Thymus (tissue), 11 donors: ENCODE measurements at regions not wholly inside any gene's neighbourhood (a gene's known extent, or its start where the extent isn't known, plus 50 kb on each side); places are given as distances from the start of the nearest gene placed in this dataset.

Experiments
- DNase-seq, 9 donors: peaks; one replicate each; pipeline ENCODE4 v3.0.0-alpha.2; 2013; ENCODE audit warnings: low spot score in 9 of 9, low read depth in 6 of 9, missing footprints in 1 of 9
- H3K27ac ChIP-seq, 2 donors: one replicate each; pipeline ENCODE4 v1.5.1; 2013; ENCODE audit warnings: control low read depth in 1 of 2, low read depth in 1 of 2, low read length in 1 of 2, mild to moderate bottlenecking in 1 of 2, moderate library complexity in 1 of 2
- H3K27me3 ChIP-seq, 2 donors: one replicate each; pipeline ENCODE4 v1.5.1; 2013; ENCODE audit warnings: low read length in 1 of 2; ENCODE audit not compliant: control insufficient read depth in 2 of 2, insufficient read depth in 1 of 2
- H3K36me3 ChIP-seq, 2 donors: one replicate each; pipeline ENCODE4 v1.5.1; 2013; ENCODE audit warnings: low read length in 1 of 2, mild to moderate bottlenecking in 1 of 2, moderate library complexity in 1 of 2; ENCODE audit not compliant: control insufficient read depth in 2 of 2, insufficient read depth in 2 of 2
- H3K4me1 ChIP-seq, 2 donors: one replicate each; pipeline ENCODE4 v1.5.1; 2013; ENCODE audit warnings: low read length in 2 of 2; ENCODE audit not compliant: control insufficient read depth in 2 of 2, insufficient read depth in 2 of 2
- H3K4me3 ChIP-seq, 2 donors: one replicate each; pipeline ENCODE4 v1.5.1; 2013; ENCODE audit warnings: low read length in 2 of 2, control low read depth in 1 of 2, mild to moderate bottlenecking in 1 of 2
- H3K9me3 ChIP-seq, 2 donors: one replicate each; pipeline ENCODE4 v1.5.1; 2013; ENCODE audit warnings: low read length in 1 of 2, mild to moderate bottlenecking in 1 of 2; ENCODE audit not compliant: control insufficient read depth in 2 of 2, insufficient read depth in 1 of 2
- WGBS: extraction: QIAGEN DNeasy Blood & Tissue Kit; methylation state at CpG from one replicate; pipeline ENCODE4 v1.1.7; 2013; 5-methylcytosine and 5-hydroxymethylcytosine counted together
- donor health status: healthy.

DNA sequence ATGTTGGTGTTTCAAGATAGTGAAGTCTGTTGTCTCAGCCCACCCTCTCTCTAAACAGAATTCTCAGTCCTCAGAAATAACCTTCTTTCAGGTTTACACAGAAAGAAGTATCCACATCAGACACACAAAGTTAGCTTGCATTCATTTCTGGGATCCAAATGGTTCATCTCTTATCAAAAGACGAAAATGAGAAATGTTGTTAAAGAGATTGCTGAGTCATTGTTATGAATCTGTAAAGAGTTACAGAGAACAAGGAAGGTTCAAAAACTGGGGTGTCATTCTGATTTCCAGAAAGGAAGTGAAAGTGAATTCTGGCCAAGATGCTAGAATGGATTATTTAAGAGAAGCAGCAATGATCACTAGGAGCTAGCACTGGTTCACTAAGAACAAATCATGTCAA lies 90.5 kb upstream of the ATXN1 start:
- Histone ChIP-seq H3K4me1 (peaks cover 0 to 9% of the 10 kb centered on the region in 2 donors), H3K27me3 (no peaks in the 10 kb centered on the region), H3K27ac (no peak overlapping the region), H3K36me3 (no peaks in the 10 kb centered on the region), H3K4me3 (no peak overlapping the region), H3K9me3 (no peaks in the 10 kb centered on the region)
- DNase-seq = no peak
- 18% methylated on average over 1 of the region's 1 CpG for WGBS

DNA sequence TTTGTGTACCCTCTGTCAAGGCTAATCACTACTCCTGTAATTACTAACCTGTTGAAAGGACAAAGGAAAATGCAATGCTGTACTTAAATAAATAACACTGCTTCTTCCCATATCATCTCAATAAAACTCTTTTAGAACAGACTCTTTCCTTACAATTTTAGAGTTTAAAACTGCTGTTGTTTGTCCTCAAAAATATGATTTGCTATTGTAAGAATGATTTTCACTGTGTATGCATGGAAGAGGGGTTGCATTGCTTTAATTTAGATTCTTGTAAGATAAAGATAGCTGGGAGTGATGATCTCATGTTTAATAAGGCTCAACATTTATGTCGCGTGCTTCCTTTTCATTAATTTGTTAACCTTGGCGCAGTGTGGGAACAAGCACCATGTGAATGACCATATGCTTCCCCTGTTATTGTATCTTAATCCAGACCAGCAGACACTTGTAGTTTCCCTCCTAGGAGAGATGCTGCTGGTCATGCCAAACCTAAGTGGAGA lies 89.8 kb upstream of the ATXN1 start:
- Histone ChIP-seq H3K27ac (no peak overlapping the region), H3K9me3 (no peaks in the 10 kb centered on the region), H3K4me1 (peaks cover 0 to 9% of the 10 kb centered on the region in 2 donors), H3K36me3 (no peaks in the 10 kb centered on the region), H3K27me3 (no peaks in the 10 kb centered on the region), H3K4me3 (no peak overlapping the region)
- 97% methylated on average over 3 of the region's 3 CpGs for WGBS
- no peak for DNase-seq

DNA sequence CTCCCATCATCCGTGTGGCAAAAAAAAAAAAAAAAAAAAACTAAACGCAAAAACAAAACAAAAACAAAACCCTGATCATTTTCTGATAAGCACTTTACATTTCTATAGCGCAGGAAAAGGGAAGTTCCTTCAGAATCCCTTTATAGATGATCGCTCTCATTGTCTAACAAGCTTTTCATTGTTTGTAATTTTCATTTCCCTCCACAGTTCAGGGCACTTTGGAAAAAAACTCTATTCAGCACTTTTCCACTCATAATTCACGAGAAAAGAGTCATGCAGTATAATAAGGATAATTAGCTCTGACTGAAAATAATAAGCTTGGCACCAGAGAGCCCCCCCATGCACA lies 89.4 kb upstream of the ATXN1 start:
- Histone ChIP-seq H3K36me3 (no peaks in the 10 kb centered on the region), H3K27me3 (no peaks in the 10 kb centered on the region), H3K4me1 (peaks cover 0 to 9% of the 10 kb centered on the region in 2 donors), H3K27ac (no peak overlapping the region), H3K4me3 (no peak overlapping the region), H3K9me3 (no peaks in the 10 kb centered on the region)
- no peak for DNase-seq
- WGBS = 57% methylated on average over 5 of the region's 5 CpGs

DNA sequence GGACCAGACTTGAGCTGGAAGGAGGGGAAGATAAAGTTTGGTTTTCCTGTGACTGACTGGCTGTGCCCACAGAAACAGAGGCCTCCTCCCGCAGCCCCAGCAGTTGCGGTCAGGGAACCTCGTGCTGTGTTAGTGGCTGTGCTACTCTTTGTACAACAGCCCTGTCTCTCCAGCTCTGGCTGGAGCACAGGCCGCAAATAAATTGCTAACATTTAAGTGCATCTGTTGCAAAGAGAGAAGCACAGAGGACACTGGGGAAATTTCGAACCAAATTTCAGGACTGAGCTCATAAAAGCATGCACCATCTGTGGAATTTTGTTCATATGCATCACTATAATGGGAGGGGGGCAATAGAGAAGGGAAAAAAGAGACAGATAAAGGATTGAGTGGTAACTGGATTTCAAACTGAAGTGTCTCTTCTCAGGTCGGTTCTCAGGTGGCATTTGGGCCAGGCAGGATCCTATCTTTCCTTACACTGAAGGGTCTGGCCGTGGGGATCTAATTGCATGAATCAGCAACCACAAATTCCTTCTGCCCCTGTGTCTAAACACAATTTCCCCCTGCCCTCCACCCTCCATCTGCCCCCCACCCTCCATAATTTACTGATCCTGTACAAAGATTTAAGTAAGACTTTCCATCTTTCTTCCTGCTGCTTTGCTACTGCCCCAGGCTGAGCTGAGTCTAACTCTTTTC lies 88.9 kb upstream of the ATXN1 start:
- H3K9me3 ChIP-seq = no peaks in the 10 kb centered on the region
- no peak for DNase-seq
- H3K27me3 ChIP-seq = no peaks in the 10 kb centered on the region
- peaks cover 0 to 9% of the 10 kb centered on the region in 2 donors for H3K4me1 ChIP-seq
- H3K27ac ChIP-seq = no peak overlapping the region
- no peaks in the 10 kb centered on the region for H3K36me3 ChIP-seq
- WGBS = 35% methylated on average over 7 of the region's 7 CpGs
- H3K4me3 ChIP-seq = no peak overlapping the region

DNA sequence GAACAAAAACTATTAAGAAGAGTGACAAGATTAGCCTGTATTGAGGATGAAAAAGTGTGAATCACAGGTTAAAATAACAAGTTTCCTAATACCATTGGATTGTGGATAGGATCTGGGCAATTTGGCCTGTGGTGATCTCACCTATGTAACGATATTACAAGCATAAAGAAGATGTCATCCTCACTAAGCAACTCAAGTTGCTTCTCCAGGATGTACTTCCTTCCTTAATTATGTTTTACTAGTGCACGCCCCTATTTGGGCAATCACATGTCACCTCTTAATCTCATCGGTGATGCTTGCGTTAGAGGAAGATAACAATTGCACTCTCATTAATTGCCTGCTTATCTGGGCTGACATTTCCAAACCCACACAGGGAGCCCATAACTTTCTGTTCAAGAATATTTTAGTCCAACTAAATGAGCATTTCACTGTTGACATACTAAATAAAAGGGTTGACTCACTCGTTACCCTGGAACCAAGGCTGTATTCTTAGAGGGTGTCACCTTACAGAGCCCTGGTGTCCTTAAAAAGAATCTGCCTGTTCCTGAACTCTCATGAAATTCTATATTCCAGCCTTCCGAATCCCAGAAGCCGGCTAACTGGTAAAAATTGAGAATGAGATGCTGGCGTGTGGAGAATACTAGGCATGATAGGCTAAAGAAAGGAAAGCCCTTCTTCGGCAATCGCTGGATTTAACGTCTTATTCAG lies 88.2 kb upstream of the ATXN1 start:
- Histone ChIP-seq H3K4me3 (no peak overlapping the region), H3K27me3 (no peaks in the 10 kb centered on the region), H3K4me1 (peaks cover 0 to 9% of the 10 kb centered on the region in 2 donors), H3K27ac (no peak overlapping the region), H3K36me3 (no peaks in the 10 kb centered on the region), H3K9me3 (no peaks in the 10 kb centered on the region)
- no peak for DNase-seq
- WGBS = 67% methylated on average over 11 of the region's 11 CpGs

DNA sequence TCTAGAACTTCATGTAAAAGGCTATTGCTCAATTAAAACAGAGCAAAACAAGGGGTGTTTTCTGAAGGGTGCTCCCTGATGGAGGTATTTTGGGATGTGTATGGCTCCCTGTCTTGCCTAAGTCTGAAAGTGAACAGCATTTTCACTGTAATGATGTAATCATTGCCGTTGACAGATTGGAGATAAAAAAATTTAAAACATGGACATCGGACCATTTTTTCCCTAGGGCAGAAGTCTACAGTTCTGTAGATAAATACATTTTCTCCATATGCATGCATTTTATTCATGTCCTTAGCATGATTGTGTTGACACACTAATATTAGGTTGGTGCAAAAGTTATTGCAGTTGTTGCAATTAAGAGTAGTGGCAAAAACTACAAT lies 85.1 kb upstream of the ATXN1 start:
- no peak overlapping the region for H3K4me3 ChIP-seq

DNA sequence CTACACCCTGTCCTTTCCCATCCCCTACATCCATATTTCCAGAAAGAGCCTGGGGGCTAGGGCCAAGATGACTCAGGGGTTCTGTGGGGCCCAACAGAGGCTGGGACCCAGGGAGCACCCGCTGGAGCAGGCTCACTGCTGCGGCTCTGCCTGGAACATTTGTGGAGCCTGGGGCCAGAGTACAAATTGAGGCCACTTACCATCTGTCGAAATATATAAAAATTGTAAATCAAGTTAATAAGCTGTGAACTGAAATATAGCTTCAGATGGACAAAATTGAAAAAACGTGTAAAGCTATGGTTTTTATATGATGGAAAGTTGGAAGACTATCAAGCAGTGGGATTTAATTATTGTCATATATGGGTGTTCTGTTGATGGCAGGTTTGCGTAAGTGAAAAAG lies 82.9 kb upstream of the ATXN1 start:
- Histone ChIP-seq H3K27me3 (no peaks in the 10 kb centered on the region), H3K4me3 (no peak overlapping the region), H3K4me1 (no peaks in the 10 kb centered on the region), H3K9me3 (peaks cover 0 to 2% of the 10 kb centered on the region in 2 donors), H3K27ac (no peak overlapping the region), H3K36me3 (no peaks in the 10 kb centered on the region)
- DNase-seq = no peak
- WGBS = 89% methylated on average over 5 of the region's 5 CpGs

More for the DNA sequence above, 85.1 kb upstream of the ATXN1 start:
- H3K27ac ChIP-seq = no peak overlapping the region
- DNase-seq = no peak
- no peaks in the 10 kb centered on the region for H3K27me3 ChIP-seq
- peaks cover 0 to 9% of the 10 kb centered on the region in 2 donors for H3K4me1 ChIP-seq
- no peaks in the 10 kb centered on the region for H3K36me3 ChIP-seq
- H3K9me3 ChIP-seq = peaks cover 0 to 2% of the 10 kb centered on the region in 2 donors
- 99% methylated on average over 2 of the region's 2 CpGs for WGBS

DNA sequence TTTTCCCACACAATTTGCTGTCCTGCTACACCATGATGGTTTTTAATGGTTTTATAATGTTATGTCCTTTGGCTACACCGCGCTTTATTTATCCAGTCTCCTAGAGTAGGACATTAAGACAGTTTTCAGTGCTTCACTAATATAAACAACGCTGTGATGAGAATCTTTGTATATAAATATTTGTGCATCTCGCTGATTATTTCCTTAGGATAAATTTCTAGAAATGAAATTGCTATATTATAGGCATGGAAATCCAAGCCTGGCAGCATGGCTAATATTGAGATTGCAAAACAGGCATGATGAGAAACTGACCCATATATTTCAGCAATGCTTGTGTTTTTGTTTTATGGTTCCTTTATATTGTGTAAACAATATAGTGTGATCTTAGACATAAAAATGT lies 81.4 kb upstream of the ATXN1 start:
- Histone ChIP-seq H3K27ac (no peak overlapping the region), H3K9me3 (peaks cover 0 to 2% of the 10 kb centered on the region in 2 donors), H3K36me3 (no peaks in the 10 kb centered on the region), H3K27me3 (no peaks in the 10 kb centered on the region), H3K4me3 (no peak overlapping the region), H3K4me1 (peaks cover 0 to 5% of the 10 kb centered on the region in 2 donors)
- no peak for DNase-seq
- 98% methylated on average over 4 of the region's 4 CpGs for WGBS

DNA sequence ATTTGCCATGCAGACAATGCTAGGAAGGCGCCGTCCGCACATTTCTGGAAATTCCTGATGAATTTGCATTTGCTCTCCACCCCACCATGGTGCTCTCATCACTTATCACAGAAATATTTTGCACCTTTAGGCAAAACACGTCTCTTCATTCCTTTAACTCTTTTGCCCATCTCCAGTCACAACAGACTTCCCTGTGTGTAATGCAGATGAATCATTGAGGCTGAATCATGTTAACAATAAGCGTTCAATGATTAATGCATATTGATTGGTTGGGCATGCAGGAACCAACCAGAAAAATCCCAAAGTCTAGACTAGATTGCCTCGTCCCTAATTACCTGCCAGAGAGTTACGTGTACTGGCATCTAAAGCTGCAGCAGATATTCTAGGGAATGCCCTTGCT lies 80.0 kb upstream of the ATXN1 start:
- no peak for DNase-seq
- H3K9me3 ChIP-seq = peaks cover 0 to 2% of the 10 kb centered on the region in 2 donors
- H3K36me3 ChIP-seq = no peaks in the 10 kb centered on the region
- H3K4me3 ChIP-seq = no peak overlapping the region
- H3K4me1 ChIP-seq = peaks cover 5 to 11% of the 10 kb centered on the region in 2 donors
- 93% methylated on average over 7 of the region's 7 CpGs for WGBS
- H3K27me3 ChIP-seq = no peaks in the 10 kb centered on the region
- H3K27ac ChIP-seq = no peak overlapping the region
